ENCODE measurements at regions not wholly inside any gene's neighbourhood (a gene's known extent, or its start where the extent isn't known, plus 50 kb on each side); places are given as distances from the start of the nearest gene placed in this dataset.

DNA sequence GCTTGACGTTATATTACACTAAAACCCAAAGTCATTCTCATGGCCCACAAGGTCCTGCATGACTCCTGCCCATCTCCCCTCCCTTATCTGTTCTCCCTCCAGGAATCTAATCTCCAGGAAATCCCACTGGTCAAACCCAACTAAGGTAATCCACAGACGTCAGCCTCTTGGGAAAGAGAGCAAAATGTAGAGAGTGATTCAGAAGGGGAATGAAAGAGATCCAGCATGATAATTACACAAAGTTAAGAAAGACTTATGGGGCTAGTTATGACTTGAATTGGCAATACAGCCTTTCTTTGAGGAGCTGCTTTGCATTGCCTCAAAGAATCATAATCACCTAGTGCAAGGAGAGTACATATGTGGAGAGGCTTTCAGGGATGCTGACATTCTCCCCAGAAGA is 137.8 kb upstream of the MYRIP start:
- no peaks in the 10 kb centered on the region for H3K27me3 ChIP-seq (ENCODE audit: insufficient read depth, low read length)
- no peak overlapping the region for H3K27ac ChIP-seq (ENCODE audit: low read depth, low read length, poor library complexity, severe bottlenecking)
- H4K20me1 ChIP-seq (ENCODE audit: insufficient read depth, low read length), result no peaks in the 10 kb centered on the region
- H3K4me1 ChIP-seq (ENCODE audit: insufficient read depth, low read length, severe bottlenecking), result no peaks in the 10 kb centered on the region
- no peak overlapping the region for H3K4me3 ChIP-seq (ENCODE audit: low read depth, low read length, poor library complexity, severe bottlenecking)
- H2AFZ ChIP-seq (ENCODE audit: low read length), result no peak overlapping the region
- H3K9ac ChIP-seq (ENCODE audit: low read length), result no peak overlapping the region
- no peaks in the 10 kb centered on the region for H3K9me2 ChIP-seq (ENCODE audit: low read depth, low read length)
- no peaks in the 10 kb centered on the region for H3F3A ChIP-seq (ENCODE audit: insufficient read depth, low read length)
- no peaks in the 10 kb centered on the region for H3K36me3 ChIP-seq (ENCODE audit: insufficient read depth, low read length)
- H3K9me3 ChIP-seq (ENCODE audit: low read length), result no peaks in the 10 kb centered on the region
- H3K79me2 ChIP-seq (ENCODE audit: insufficient read depth, low read length), result no peaks in the 10 kb centered on the region
- TF ChIP-seq EZH2 (IDR thresholded peaks at IDR 0.05; ENCODE audit: borderline replicate concordance, low read length), result no peak
- TF ChIP-seq, protein P1, sequence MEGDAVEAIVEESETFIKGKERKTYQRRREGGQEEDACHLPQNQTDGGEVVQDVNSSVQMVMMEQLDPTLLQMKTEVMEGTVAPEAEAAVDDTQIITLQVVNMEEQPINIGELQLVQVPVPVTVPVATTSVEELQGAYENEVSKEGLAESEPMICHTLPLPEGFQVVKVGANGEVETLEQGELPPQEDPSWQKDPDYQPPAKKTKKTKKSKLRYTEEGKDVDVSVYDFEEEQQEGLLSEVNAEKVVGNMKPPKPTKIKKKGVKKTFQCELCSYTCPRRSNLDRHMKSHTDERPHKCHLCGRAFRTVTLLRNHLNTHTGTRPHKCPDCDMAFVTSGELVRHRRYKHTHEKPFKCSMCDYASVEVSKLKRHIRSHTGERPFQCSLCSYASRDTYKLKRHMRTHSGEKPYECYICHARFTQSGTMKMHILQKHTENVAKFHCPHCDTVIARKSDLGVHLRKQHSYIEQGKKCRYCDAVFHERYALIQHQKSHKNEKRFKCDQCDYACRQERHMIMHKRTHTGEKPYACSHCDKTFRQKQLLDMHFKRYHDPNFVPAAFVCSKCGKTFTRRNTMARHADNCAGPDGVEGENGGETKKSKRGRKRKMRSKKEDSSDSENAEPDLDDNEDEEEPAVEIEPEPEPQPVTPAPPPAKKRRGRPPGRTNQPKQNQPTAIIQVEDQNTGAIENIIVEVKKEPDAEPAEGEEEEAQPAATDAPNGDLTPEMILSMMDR (IDR thresholded peaks at IDR 0.05; ENCODE audit: low read length), result no peak
- no peak overlapping the region for H3K4me2 ChIP-seq (ENCODE audit: low read length)

DNA sequence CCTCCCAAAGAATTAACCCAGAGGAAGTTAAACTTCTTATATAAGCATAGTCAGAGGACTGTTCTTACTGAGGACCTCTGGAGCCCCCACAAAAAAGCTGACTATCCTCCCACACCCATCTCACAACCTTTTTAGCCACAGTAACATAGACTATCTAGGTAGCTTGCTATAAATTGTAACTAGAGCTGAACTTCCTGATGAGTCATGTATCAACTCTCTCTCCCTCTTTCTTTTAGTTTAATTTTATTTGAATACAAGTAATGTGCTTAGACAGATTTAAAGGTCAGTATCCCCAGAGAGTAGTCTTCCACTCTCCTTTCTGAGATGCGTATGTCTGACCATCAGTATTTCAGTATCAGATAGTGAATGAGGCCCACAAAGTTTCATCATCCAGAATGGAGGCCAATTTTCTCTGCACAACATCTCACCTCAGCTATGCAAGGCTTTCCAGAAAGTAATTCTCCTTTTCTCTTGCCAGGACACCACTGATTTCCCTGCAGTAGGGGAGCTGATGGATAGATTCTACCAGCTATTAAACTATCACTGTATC is 104.0 kb upstream of the MYRIP start:
- Histone ChIP-seq H3K9ac (ENCODE audit: low read length) (no peak overlapping the region), H2AFZ (ENCODE audit: low read length) (no peak overlapping the region), H3K27me3 (ENCODE audit: insufficient read depth, low read length) (no peaks in the 10 kb centered on the region), H4K20me1 (ENCODE audit: insufficient read depth, low read length) (no peaks in the 10 kb centered on the region), H3K4me3 (ENCODE audit: low read depth, low read length, poor library complexity, severe bottlenecking) (no peak overlapping the region), H3K4me2 (ENCODE audit: low read length) (no peak overlapping the region), H3K36me3 (ENCODE audit: insufficient read depth, low read length) (no peaks in the 10 kb centered on the region), H3K9me3 (ENCODE audit: low read length) (no peaks in the 10 kb centered on the region), H3K27ac (ENCODE audit: low read depth, low read length, poor library complexity, severe bottlenecking) (no peak overlapping the region), H3F3A (ENCODE audit: insufficient read depth, low read length) (no peaks in the 10 kb centered on the region), H3K79me2 (ENCODE audit: insufficient read depth, low read length) (no peaks in the 10 kb centered on the region), H3K9me2 (ENCODE audit: low read depth, low read length) (no peaks in the 10 kb centered on the region), H3K4me1 (ENCODE audit: insufficient read depth, low read length, severe bottlenecking) (no peaks in the 10 kb centered on the region)
- TF ChIP-seq EZH2 (IDR thresholded peaks at IDR 0.05; ENCODE audit: borderline replicate concordance, low read length), result no peak
- TF ChIP-seq, protein P1 (IDR thresholded peaks at IDR 0.05; ENCODE audit: low read length), result no peak

DNA sequence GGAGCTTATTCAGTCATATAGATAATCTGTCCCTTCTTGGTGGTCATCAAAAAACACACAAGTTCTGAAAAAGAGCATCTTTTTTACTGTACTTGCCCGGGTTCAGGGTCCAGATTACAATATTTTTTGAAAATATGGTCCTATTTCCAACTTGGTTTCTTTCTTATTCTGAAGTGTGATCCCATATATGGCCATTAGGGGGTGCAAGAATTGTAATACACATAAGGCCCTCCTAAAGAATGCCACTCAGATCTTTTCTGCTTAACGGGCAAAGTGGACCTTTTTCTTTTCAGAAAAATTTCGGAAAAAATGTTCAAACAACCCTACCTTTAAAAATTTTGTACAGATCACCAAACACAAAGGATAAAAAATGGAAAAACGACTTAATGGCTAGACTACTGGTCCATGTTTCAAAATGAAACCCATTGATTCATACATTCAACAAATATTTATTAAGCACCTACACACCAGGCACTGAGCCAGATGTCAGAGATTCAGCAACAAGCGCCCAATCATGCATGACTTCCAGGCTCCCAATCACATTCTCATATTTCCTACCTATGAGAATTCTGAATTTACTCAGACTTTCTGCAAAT is 102.0 kb upstream of the MYRIP start:
- Histone ChIP-seq H3K9ac (ENCODE audit: low read length) (no peak overlapping the region), H2AFZ (ENCODE audit: low read length) (no peak overlapping the region), H3K9me2 (ENCODE audit: low read depth, low read length) (no peaks in the 10 kb centered on the region), H3K79me2 (ENCODE audit: insufficient read depth, low read length) (no peaks in the 10 kb centered on the region), H3K4me3 (ENCODE audit: low read depth, low read length, poor library complexity, severe bottlenecking) (no peak overlapping the region), H3K27me3 (ENCODE audit: insufficient read depth, low read length) (no peaks in the 10 kb centered on the region), H4K20me1 (ENCODE audit: insufficient read depth, low read length) (no peaks in the 10 kb centered on the region), H3K27ac (ENCODE audit: low read depth, low read length, poor library complexity, severe bottlenecking) (no peak overlapping the region), H3F3A (ENCODE audit: insufficient read depth, low read length) (no peaks in the 10 kb centered on the region), H3K4me2 (ENCODE audit: low read length) (no peak overlapping the region), H3K4me1 (ENCODE audit: insufficient read depth, low read length, severe bottlenecking) (no peaks in the 10 kb centered on the region), H3K36me3 (ENCODE audit: insufficient read depth, low read length) (no peaks in the 10 kb centered on the region), H3K9me3 (ENCODE audit: low read length) (no peaks in the 10 kb centered on the region)
- TF ChIP-seq EZH2 (IDR thresholded peaks at IDR 0.05; ENCODE audit: borderline replicate concordance, low read length), result no peak
- TF ChIP-seq, protein P1 (IDR thresholded peaks at IDR 0.05; ENCODE audit: low read length), result peak; percentile 69

All from OCI-LY1 (cell line).